Thyroid gland (tissue), 4 donors: ENCODE measurements at regions not wholly inside any gene's neighbourhood (a gene's known extent, or its start where the extent isn't known, plus 50 kb on each side); places are given as distances from the start of the nearest gene placed in this dataset.

Experiments
- CTCF ChIP-seq, 6 experiments: fragments of 200-600 bp in 3 of 6; fragments of 450-650 bp in 3 of 6; sonication (generic) in 3 of 6; IDR thresholded peaks; one replicate each; pipeline ENCODE4 v1.5.1; 2016 to 2019; ENCODE audit warnings: antibody characterized with exemption in 6 of 6, mild to moderate bottlenecking in 2 of 6, inconsistent platforms in 1 of 6, moderate library complexity in 1 of 6
- POLR2A ChIP-seq, 2 donors: fragments of 450-650 bp; IDR thresholded peaks; one replicate each; pipeline ENCODE4 v1.6.1; 2017; ENCODE audit warnings: antibody characterized with exemption in 2 of 2, mild to moderate bottlenecking in 2 of 2, moderate library complexity in 1 of 2

DNA sequence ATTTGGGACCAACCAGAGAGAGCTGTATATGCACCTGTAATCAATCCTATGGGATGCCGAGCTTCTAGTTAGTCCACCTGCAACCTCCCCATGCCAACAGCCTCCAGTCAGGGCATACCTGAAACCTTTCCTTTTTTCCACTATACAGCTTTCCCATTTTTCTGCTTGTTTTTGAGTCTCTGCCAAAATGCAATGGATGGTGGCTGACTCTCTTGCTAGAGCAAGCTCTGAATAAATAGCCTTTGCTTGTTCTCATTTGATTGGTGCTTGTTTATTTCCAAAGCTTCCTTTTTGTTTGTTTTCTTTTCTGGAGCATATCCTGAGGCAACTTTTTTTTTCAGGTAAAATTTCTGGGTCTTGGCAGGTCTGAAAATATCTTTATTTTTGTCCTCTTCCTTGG lies 58.0 kb upstream of the PLET1 start:
- TF ChIP-seq CTCF (IDR thresholded peaks at IDR 0.05) (no peak), POLR2A (IDR thresholded peaks at IDR 0.05) (no peak)
